Astrocyte (in vitro differentiated cells and primary cell): ENCODE measurements at regions not wholly inside any gene's neighbourhood (a gene's known extent, or its start where the extent isn't known, plus 50 kb on each side); places are given as distances from the start of the nearest gene placed in this dataset.

Experiments used
- CTCF ChIP-seq: IDR thresholded peaks from 2 replicates; pipeline ENCODE4 v1.5.1; 2011; ENCODE audit warnings: low read depth, mild to moderate bottlenecking, inconsistent platforms, low read length, moderate library complexity; ENCODE audit not compliant: insufficient read depth
- EZH2 ChIP-seq: IDR thresholded peaks from 2 replicates; pipeline ENCODE4 v1.6.1; 2012; ENCODE audit warnings: mild to moderate bottlenecking, low read length, inconsistent platforms; ENCODE audit not compliant: insufficient read depth

DNA sequence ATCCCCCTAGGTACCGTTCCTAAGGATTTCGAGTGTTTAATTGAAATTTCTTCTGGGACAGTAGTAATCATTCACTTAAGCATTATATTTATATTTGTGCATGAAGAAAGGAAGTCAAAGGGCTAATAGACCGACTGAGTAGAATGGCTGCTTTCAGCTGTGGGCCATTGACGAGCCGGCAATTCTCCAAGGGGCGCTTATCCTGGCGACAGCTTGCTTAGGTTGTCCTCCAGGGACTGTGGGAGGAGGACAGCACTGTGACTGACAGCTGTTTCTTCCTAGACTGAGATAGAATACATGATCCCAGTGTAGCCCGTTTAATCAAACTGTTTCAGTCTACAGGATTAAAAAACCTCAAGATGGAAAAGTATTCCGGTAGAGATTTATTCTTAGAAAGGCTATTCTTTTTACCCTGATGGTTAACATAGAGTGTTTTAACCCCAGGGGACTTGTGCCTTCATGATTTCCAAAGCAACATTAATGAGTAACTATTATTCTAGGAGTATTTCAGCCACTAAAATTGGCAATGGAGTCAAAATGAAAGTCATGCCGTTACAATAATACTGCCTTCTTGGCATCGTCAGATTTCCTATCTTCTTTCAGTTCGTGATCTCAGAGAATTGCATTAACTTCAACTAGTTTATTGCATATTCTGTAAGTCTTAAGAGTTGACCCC lies 943.1 kb upstream of the WWC1 start:
- TF ChIP-seq CTCF (no peak), EZH2 (no peak)
